Amygdala (tissue), 56 donors: ENCODE measurements at regions not wholly inside any gene's neighbourhood (a gene's known extent, or its start where the extent isn't known, plus 50 kb on each side); places are given as distances from the start of the nearest gene placed in this dataset.

ENCODE experiments used
- DNase-seq, 56 donors: peaks; one replicate each; lab custom pipeline; 2025; lab: John Stamatoyannopoulos, UW

DNA sequence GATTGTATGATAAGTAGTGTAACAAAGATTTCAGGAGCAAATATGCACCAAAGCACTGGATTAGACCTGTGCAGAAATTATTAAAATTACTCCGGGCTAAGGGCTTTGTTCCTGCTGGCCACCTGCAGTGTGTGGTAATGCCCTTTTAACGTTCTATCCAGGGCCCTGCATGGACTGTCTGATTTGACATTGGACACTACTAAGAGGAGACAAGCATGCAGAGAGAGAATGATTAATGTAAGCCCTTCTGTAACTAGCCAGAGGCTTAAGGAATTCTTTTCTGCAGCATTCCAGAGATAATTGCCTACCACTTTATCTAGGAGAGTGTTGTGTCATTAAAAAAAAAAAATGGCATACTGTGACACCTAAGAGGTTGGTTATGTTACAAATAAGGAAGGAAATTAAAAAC lies 117.0 kb downstream of the PCDH7 start:
- DNase-seq: no peak

DNA sequence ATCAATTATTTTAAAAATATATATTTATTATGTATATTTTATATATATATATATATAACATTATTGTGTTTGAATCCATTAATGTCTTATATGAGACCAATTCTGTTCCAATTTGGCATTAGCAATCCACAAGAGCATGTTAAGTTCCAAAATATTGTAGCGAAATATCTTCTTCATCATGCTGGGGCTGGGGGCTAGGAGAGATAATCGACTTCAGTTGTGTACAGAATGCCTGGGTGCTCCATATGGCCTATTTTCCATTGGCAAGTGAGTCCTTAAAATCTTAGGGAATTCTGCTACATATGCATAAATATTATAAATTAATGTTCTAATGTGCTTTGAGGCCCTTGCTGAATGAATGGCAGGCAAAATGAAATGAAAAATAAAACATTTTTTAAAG lies 117.7 kb downstream of the PCDH7 start:
- no peak for DNase-seq

DNA sequence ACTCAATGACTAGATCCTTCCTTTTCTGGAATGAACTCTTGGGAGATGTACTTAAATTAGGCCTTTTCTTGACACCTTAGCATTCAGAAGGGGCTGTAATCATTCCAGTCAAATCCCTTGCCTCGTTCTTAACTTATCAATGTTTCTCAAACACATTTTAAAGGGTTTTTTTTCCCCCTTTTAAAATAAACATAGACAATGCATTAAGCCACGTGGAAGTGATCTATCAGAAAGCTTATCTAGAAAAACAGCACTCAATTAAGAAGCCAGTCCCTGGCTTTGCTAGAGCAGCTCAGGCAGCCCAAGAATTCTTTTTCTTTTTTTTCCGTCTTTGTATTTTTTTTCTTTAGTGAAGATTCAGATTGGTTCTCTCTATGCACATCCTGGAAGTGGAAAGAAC lies 118.2 kb downstream of the PCDH7 start:
- no peak for DNase-seq

DNA sequence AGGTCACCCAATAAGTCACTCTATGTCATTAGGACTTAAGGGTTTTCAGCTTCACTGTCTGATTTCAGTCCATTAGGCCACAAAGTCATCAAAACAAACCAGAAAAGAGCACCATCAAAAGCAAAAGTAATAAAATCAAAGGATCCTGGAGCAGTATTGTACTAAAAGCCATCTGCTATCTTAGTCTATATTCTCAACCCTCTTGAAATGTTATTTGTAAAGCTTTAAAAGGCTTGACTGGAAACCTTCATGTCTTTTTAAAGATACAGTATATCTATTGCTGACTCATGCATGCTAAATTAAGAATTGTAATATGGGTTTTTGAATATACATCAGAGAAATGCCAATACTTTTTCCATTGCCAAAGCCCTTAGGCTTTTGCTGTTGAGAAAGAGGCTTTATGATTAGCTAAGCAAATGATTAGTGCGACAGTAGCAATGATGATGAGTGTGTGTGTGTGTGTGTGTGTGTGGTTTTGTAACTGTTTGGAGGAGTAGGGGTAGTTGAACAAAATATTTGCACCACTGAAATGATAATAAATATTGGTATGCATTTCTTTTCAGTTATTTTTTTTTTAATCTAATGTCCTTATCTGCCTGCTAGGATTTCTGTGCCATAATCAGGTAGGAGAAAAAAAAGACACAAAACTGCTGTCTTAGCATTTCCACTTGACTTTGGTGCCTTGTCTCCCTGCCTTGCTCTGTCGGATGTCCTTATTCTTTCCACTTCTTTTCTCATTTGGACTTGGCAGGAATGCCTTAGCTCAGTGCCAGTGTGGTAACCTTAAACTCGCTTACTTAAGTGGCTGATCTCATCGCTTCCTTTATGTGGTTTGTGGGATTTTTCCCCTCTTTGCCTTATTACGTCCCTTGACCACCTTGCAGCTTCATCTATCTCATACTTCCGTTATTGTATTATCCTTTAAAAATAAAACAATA lies 119.7 kb downstream of the PCDH7 start:
- peak in 1 of 56 donors; percentile 2 for DNase-seq

DNA sequence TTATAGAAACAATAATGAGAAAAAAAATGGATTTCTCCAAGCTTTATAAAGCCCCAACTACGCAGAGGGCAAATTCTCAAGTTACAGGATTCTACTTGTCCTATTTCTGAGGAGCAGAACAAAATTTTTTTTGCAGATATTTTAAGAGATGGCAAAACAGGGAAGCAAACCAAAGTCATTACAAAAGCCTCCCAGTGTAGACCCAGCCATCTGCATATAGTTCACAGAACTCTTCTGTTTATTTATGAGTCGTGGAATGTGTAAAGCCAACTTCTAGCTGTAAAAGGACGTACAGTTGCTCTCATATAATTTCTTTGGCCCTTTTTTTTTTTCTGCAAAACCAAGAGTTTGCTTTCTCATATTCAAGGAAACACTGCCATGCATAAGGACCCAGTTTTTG lies 120.4 kb downstream of the PCDH7 start:
- DNase-seq: no peak

DNA sequence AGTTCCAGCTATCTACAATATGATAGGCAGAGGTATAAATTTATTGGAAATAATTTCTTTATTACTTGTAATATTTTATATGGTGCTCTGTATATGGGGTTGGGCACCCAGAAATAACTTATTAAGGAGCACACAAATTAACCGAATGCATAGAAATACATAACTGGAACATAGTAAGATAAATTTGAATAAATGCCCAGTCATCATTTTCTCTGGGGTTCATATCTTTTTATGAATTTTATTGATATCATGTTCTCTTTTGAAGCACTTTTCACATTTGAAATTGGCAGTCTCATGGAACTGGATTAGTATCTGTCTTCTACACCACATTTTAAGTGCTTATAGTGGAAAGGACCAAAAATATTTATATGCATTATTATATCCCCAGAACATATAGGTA lies 122.0 kb downstream of the PCDH7 start:
- no peak for DNase-seq

DNA sequence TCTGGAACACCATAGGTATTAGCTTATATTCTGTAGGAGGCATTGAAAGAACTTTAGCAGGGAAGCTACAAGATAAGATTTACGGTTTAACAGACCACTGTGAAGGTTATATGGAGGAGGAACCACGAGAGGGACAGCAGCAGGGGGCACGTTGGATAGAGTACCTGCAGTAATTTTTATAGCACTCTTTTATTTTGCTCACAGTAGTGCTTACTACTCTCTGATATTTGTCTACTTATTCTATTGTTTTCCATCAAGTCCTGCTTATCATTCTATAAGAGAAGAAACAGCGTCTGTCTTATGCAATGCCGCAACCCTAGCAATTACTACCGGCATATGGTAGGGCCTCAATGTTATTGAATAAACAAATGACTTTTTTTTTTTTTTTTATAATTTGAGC lies 122.5 kb downstream of the PCDH7 start:
- DNase-seq: no peak

DNA sequence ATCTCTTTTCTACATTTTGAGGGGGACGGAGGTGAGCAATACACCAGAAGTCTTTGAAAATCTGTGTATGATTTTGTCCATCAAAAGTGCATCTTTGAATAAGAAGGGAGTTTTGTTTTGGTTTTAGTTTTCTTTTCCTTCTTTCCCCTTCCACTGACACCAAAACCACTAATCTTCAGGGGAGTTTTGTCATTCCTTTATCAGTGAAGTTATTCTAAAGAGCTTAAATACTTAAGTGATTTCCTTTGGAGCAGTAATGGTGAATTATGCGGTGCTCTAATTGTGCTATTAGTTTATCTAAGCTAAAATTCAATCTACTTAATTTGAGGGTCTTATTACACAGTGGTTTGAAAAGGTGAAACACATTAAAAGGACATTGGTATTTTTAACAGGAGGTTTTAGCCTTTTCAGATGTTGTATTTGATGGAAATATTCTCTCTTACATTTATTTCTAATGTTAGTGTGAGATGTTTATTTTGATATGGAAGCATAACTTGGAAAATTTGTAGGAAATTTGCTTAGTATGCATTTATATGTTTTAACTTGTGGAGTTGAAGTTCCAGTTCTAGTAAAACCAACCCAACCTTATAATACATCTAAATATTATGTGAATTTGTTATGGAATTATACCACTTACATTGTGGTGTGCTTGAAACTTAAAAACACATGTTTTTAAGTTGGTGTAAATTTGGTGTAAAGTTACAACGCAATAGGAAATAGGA lies 124.9 kb downstream of the PCDH7 start:
- DNase-seq: no peak

DNA sequence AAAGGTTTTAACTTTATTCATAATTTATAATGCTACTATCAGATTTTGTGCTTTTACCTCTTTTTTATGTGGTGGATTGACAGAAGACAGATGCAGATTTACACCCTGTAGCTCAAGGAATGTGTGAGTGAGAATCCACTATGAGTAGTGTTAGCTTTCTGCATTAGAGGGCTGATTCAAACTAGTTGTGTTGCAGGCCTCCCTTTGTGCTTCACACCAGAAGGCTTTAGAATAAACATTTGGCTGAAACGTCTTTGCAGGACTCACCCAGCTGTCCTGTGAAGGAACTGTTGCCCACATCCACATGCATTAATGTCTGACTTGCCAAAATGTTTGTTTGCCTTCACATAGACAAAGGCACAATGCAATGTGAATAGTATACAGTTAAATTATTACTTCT lies 127.0 kb downstream of the PCDH7 start:
- peak in 1 of 56 donors; percentile 34 for DNase-seq

DNA sequence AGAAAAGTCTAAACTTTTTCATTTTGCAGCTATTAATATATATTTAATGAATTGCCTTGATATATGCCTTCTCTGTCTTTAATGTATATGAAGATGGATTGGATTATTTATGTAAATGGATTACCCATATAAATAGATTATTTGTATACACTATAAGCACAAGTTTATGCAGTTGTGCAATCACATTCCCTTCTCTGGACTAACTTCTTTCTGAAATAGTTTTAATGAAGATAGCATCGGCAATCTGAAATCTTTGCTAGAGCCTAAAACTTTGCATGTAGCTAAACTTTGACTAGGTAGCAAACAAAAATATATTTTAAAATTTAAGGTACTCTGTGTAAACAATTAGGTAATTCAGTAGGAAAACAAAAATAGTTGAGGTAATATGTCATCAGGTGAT lies 127.8 kb downstream of the PCDH7 start:
- DNase-seq: no peak

DNA sequence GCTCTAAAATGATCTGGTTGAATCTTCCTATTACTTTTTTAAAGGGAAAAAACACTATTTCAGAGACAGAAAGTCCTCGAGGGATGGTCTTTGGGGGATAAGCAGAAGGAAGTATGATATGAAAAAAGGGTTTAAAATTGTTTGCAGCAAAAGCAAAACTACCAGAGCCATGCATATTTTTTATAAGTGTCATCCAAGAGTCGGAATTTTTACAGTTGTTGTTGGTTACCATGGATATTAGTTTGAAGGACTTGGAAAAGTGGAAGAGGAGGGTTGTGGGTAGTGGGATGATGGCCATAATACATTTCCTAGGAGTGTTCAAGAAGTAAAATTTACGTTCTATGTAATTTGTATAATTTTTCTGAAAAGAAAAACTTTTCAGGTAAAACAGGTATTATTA lies 134.4 kb downstream of the PCDH7 start:
- DNase-seq: no peak

DNA sequence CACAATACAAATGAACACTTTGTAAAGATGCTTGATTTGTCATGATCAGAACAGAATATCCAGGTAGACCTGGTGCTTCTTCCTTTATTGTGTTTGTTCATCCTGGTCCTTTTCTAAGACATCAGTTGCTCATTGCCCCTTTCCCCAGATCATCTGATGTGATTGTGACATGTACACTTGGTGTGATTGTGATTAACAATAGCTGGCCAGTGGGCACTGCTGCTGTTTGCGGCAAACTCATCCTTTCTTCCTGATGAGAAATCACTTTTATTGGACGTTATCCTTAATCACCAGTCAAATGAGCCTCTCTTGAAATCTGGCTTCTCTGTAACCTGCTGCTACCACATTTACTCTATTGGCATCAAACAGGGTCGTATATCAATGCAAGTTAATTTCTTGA lies 135.1 kb downstream of the PCDH7 start:
- DNase-seq: no peak

DNA sequence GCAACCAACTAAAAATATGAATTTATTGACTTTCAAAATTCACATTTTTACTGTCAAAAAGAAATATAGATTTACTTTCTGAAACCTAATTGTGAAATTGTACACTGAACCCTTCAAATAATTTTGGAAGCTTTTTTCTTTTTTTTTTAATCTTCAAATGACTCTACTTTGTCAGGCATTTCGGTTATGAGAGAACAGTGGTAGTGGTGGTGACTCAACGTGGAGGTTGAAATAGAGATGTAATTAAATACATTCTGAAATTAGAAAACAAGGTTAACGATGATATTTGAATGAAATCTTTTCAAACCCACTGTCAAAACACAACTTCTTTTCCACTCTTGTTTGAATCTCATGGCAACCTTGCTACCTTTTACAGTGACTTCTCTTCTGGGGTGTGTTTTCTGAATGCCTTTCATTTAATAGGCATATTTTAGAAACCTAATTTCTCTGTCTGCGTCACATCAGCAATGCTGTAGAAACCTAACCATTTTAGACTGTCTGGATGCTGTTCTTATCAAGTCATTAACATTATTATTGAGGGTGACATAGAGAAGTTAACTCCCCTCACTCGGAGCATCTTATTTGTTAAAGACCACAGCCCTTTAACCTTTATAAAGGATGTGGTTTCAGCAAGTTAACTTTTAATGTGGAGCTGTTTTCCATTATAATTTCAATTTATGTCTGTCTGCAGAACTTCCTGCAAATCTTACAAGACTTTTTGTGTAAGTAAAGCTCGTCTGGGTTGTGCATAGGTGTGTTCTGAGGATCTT lies 136.8 kb downstream of the PCDH7 start:
- no peak for DNase-seq

DNA sequence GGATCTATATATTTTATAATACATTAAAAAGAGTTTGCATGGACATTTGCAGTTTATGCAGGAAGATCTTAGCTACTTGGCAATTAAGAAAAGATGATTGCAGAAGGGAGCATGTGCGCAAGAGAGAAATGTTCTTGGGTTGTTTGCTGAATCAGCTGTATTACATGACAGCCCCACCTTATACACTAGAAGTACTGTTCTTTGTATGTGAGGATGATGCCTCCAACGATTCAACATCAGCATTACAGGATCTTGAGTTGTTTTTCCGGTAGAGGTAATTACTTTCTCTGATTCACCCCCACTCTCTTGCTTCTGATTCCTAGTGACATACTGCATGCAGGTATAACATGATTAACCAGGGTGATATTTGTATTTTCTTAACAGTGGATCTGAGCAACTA lies 140.8 kb downstream of the PCDH7 start:
- no peak for DNase-seq

DNA sequence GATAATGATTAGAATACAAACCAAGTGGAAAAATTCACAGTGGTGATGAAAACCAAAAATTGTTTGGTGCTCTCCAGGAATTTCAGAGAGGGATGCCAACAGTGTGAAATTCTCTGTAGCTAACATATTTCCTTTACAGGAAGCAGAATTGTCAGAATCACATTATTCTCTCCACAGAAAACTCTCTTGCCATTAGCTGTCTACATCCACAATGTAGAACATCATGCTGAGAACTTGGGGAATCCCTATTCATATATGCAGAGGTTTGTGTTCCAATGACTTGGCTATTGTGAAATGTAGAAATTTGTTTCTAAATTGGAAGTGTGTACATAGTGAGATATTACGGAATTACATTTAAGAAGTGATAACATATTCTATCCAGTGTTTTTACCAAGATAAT lies 142.0 kb downstream of the PCDH7 start:
- no peak for DNase-seq

DNA sequence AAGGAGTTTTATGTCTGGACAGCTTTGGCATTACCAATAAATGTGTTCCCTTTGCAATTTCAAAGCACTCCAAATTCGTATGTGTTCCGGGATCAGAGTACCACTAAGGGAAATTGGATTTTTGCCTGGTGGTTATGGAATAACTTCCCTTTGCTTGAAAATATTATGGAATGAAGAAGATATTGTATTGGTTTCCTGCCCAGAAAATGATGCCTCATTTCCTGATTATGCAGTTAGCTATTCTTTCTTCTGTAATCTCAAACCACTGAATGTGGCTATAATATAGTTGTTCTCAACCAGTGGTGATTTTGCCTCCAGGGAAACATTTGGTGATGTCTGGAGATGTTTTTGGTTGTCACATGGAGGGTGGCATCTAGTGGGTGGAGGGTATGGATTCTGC lies 142.9 kb downstream of the PCDH7 start:
- DNase-seq: no peak

DNA sequence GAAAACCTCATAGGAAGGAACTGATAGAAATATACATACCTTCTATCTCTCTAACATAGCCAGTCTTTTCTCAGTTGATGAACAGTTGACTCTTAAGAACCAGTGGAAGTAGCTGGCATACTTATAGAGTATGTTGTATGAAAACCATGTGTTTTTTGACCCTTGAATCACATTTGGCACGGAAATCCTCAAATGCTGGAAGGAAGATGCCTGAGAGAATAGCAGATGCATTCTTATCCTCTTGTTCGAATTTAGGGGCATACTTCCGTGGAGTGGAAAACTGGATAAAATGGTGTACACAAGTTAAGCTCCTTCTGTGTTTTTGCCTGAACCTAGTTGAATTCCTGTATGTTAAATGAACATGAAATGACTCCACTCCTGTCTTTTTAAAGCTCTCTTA lies 145.5 kb downstream of the PCDH7 start:
- DNase-seq: no peak

DNA sequence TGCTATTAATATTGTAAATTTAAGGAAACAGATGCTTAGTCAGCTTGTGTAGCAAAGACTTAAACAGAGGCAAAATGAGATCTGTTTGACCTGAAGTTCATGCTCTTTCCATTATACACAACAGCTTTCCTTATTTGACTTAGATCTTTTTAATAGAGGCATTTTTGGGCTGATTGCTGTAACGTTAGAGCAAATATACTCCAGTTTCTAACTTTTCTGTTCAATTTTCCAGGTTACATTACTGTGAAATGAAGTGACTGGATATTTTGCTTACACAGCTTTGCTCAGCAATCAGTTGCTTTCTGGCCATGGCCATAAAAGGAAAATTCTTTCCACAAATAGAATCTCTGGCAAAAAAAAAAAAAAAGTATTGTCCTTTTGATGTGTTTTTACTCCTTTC lies 146.2 kb downstream of the PCDH7 start:
- DNase-seq: no peak

DNA sequence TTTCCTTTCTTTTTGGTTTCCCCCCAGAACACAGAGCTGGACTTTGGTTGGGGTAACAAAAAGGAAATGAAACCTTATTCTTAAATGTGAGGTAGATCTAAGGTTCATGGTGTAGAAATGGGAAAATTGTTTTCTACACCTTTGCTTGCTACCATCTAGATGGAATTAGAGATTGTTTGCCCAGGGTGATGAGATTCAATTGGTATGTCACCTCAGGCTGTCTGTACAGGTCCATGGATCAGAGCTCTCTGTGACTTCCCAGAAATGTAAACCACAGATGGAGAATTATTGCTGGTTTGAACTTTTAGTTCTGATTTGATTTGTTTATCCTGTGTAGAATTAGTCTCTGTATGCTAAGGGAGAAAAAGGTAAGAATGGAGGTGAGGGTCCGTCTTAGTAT lies 146.7 kb downstream of the PCDH7 start:
- no peak for DNase-seq

DNA sequence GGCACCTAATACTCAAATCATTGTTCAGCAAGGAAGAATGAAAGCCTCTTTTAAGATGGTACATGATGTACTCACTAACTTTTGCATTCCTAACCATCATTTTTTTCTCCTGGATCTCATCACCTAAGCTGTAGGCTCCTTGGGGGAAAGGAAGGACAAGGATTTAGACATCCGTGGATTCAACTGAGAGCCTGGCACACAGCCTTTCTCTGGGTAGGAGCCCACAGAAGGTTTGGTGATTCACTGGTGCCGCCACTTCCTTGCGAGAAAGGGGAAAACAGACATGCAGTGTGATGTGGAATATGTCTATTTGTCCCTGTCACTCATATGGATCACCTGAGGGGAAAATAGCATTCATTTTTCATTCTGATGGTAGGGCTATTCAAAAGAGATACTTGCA lies 147.3 kb downstream of the PCDH7 start:
- no peak for DNase-seq
